ENCODE measurements at regions not wholly inside any gene's neighbourhood (a gene's known extent, or its start where the extent isn't known, plus 50 kb on each side); places are given as distances from the start of the nearest gene placed in this dataset.

DNA sequence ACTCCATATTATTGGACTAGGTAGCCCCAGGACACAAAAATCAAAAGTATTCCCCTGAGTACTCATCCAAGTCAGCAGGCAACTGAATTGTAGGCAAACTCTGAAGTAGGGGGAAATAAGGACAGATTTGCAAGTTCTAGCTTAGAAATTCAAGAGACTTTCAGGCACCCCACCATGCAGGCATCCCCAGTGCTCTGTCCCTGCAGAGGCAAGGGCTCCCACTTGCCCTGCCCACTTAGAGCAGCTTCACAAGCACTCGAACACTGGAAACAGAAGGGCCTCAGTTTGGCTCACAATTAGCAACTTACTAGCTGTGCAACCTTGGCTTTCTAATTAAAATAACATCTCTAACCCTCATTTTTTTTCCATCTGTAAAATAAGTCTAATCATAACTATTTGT lies 209.2 kb downstream of the C7orf25 start:
- TF ChIP-seq, protein P1, sequence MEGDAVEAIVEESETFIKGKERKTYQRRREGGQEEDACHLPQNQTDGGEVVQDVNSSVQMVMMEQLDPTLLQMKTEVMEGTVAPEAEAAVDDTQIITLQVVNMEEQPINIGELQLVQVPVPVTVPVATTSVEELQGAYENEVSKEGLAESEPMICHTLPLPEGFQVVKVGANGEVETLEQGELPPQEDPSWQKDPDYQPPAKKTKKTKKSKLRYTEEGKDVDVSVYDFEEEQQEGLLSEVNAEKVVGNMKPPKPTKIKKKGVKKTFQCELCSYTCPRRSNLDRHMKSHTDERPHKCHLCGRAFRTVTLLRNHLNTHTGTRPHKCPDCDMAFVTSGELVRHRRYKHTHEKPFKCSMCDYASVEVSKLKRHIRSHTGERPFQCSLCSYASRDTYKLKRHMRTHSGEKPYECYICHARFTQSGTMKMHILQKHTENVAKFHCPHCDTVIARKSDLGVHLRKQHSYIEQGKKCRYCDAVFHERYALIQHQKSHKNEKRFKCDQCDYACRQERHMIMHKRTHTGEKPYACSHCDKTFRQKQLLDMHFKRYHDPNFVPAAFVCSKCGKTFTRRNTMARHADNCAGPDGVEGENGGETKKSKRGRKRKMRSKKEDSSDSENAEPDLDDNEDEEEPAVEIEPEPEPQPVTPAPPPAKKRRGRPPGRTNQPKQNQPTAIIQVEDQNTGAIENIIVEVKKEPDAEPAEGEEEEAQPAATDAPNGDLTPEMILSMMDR (IDR thresholded peaks at IDR 0.05), result no peak
- Histone ChIP-seq H3K27me3 (no peaks in the 10 kb centered on the region), H3K27ac (no peak overlapping the region), H3K4me1 (peaks cover 0 to 3% of the 10 kb centered on the region in 2 donors), H3K36me3 (no peaks in the 10 kb centered on the region), H3K4me3 (no peak overlapping the region), H3K9me3 (no peaks in the 10 kb centered on the region)
- DNase-seq (no peak), ATAC-seq (no peak)
- intact Hi-C loops (cut with DNase I), result no loop called here

DNA sequence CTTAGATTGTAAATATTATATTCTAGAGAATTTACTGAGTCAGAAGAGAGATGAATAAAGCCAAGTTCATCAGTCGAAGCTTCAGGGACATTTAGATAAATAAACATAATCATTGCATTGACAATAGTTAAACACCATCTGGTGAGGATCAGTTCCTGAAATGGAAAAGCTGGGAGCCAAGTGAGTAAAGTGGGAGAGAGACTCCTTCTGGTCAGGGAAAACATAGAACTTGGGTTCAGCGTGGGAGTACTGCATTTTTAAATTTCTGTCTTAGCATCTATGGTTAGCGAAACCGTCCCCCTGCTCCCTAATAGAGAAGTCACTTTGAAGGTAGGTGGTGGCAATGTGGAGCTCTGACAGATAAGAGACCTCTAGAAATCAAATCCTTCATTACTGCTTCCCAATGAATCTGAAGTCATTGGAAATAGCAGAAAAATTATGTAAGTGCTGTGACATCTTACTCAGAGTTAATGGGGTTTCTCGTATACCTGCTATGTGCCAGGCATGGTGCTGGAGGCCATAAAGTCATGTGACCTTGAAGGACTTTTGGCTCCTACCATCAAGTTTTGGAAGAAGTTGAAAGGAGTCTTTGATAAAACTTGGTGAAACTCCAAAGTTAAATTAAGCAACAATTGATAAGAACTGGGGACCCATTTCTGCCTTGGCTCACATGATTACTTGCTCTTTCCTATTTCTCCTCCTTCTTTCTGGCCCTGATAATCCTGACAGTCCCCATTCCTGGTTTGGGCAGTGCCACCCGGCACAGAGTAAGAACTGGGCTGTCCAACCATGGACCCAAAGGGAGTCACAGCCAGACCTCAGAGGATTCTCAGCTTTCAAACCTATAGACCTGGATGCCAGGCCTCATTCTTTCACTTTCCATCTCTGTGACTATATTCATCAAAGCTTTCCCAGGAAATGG lies 211.2 kb downstream of the C7orf25 start:
- no peaks in the 10 kb centered on the region for H3K9me3 ChIP-seq
- no peaks in the 10 kb centered on the region for H3K36me3 ChIP-seq
- H3K4me3 ChIP-seq, result no peak overlapping the region
- no peak for ATAC-seq
- TF ChIP-seq, protein P1 (IDR thresholded peaks at IDR 0.05), result no peak
- intact Hi-C loops (cut with DNase I), result no loop called here
- H3K27me3 ChIP-seq, result no peaks in the 10 kb centered on the region
- no peak overlapping the region for H3K27ac ChIP-seq
- H3K4me1 ChIP-seq, result peaks cover 0 to 3% of the 10 kb centered on the region in 2 donors
- no peak for DNase-seq

DNA sequence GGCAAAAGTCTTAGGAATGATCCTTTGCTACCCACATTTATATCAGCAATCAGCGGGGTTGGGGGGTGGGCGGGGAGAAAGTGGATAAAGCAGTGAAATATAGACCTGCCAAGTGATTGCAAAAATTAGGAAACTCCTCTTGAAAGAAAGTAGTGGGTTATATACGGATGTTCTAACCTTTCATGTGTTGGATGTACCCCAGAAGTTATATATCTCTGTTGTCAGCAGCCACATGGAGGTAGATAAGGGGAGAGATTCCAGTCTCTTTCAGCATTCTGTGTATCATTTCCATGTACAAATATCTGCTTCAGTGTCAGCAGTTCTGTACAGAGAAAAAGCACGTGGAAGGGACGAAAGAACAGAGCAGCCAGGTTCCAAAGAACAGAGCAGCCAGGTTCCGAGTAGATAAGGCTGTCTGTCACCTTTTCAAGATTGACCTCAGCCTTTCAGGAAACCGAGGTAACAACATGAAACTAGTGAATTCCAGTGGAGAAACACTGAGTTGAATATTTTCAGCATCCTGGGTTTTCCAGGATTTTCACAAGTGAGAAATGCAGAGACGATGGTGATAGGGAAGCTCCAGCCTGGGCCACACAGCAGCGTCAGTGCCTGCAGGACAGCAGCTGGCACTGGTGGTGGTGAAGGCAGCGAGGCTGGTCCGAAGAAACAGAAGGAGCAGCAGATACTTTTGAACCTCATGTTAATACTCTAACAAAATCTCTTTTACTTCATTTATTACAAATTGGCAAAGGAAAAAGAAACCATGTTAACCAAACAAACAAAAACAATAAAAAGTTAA lies 212.3 kb downstream of the C7orf25 start:
- intact Hi-C loops (cut with DNase I), result loop anchor here in 1 of 2 donors (10.0 kb wide), 1 partner anchor 755 kb away; no protein-coding TSS in a partner anchor
- no peak for ATAC-seq

DNA sequence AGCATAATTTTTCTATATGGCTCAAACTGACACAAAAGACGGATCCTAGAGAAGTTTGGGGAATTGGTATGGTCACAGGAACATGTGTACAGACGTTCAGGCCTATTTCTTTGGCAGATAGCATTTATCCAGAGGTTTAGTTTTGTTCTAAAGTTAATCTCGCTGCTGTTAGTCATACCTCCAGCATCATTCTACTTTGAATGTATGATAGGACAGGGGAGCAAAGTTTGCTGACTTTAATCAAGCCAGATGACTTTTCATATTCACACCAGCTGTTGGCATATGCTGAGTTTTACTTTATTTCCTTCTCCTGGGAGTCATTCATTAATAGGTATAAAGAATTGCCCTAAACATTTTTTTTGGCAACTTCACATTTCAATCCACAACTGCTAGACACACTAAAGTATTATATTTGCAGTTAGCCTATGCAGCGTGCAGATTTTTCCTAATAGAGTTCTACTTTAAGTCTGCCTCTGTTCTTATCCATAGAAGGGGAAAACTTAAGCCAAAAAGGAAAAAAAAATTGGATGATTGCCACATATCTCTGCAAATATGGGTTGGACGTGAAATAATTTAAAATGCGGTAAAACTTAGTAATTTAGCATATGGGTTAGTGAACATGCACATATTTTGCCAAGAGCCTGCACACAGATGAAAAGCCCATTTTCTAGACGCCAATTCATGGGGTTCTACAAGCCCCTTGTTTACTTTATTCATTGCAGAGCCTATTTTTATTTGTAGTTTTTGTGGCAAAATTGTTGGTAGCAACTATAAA lies 213.1 kb downstream of the C7orf25 start:
- DNase-seq (no peak), ATAC-seq (no peak)
- intact Hi-C loops (cut with DNase I), result loop anchor here in 1 of 2 donors (10.0 kb wide), 1 partner anchor 754 kb away; no protein-coding TSS in a partner anchor
- Histone ChIP-seq H3K27me3 (no peaks in the 10 kb centered on the region), H3K36me3 (no peaks in the 10 kb centered on the region), H3K9me3 (no peaks in the 10 kb centered on the region), H3K4me1 (peaks cover 0 to 3% of the 10 kb centered on the region in 2 donors), H3K4me3 (no peak overlapping the region), H3K27ac (no peak overlapping the region)
- TF ChIP-seq, protein P1 (IDR thresholded peaks at IDR 0.05), result no peak

More for the DNA sequence above, 212.3 kb downstream of the C7orf25 start:
- Histone ChIP-seq H3K27ac (no peak overlapping the region), H3K4me3 (no peak overlapping the region), H3K9me3 (no peaks in the 10 kb centered on the region), H3K4me1 (peaks cover 0 to 3% of the 10 kb centered on the region in 2 donors), H3K36me3 (no peaks in the 10 kb centered on the region), H3K27me3 (no peaks in the 10 kb centered on the region)
- no peak for DNase-seq
- TF ChIP-seq, protein P1 (IDR thresholded peaks at IDR 0.05), result no peak
